GM13976 (cell line): ENCODE measurements at regions not wholly inside any gene's neighbourhood (a gene's known extent, or its start where the extent isn't known, plus 50 kb on each side); places are given as distances from the start of the nearest gene placed in this dataset.

Experiments used
- DNase-seq: peaks from one replicate; pipeline ENCODE4 v3.0.0; 2012; ENCODE audit warnings: low spot score
- CTCF ChIP-seq: IDR thresholded peaks from 2 replicates; pipeline ENCODE4 v1.5.1; 2012; ENCODE audit warnings: borderline replicate concordance, mild to moderate bottlenecking; ENCODE audit not compliant: insufficient read depth; ENCODE audit errors: extremely low read depth, missing control alignments, control extremely low read depth
- in situ Hi-C: fragments of 300-500 bp; cut with MboI; formaldehyde crosslinking; loops from one replicate; pipeline ENCODE4 v1.12.0; 2022; ENCODE audit warnings: low sequenced_read_pairs, mixed read lengths, inconsistent platforms; ENCODE audit not compliant: unreplicated experiment

GRCh38 chr18:27621236-27621890, 436.3 kb upstream of the CHST9 start:
- DNase-seq = no peak
- in situ Hi-C loops = no loop called here
- no peak for TF ChIP-seq CTCF

DNA sequence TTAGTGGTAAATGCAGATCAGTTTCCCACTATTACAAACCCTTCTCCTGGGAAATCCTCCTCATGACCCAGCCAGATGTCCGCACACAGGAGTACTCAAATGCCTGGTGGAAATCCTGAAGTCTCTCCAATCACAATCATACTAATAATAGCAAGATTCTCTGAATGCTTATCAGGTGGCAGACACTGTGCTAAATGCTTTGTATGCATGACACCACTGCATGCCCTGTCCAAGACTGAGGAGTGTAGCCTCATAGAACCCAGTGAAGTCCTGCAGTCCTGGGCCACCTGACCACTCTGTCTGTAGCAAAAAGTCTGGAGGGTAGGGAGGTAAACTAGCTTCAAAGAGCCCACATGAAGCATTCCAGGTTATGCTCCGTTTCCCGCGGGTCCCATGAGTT, 434.8 kb upstream of the CHST9 start:
- in situ Hi-C loops = no loop called here
- DNase-seq = no peak
- TF ChIP-seq CTCF = no peak

DNA sequence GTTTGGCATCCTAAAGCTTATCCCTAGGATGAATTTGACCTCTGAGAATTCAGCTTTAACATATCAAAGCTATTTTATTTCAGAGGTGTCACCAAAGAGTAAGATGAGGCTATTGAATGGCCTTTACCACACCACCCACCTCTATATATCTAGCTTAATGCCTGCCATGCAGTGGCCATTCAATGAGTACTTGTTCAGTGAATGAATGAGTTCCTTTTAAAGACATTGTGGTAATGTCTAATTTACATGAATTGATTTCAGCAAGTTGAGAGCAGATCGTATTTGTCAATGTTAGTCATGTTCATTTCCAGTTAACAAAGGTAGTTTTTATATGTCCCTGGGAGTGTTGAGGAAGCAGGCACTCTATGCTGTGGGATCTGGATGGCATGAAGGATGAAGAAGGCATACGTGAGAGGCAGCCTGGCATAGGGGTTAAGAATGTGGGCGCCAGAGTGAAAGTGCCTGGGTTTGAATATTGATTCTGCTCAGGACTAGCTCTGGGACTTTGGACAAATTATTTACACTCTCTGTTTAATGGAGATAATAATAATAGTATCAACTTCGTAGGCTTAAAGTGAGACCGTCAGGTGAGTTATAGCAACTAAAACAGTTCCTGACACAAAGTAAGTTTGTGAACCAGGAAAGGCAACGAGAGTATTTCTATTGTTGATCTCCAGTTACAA, 434.1 kb upstream of the CHST9 start:
- DNase-seq = no peak
- in situ Hi-C loops = no loop called here
- no peak for TF ChIP-seq CTCF

DNA sequence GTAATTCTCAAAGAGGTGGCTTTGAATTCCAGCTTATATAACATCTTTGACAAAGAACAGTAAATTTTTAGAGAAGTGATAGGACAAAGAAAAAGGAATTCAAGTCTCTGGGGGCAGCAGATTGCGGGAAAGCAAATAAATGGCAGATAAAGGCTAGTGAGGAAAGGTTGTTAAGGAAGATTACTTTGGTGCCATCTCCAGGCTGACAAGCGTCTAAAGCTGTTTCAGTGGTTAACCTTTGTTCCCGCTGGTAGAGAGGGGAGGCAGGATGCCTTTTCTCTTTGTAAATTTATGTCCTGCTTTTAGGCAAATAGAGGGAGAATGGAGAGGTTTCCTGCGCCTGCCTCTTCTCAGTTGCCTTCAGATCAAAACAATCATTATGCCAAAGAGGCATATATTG, 431.2 kb upstream of the CHST9 start:
- in situ Hi-C loops = no loop called here
- DNase-seq = no peak
- no peak for TF ChIP-seq CTCF

- in situ Hi-C loops = no loop called here
- no peak for TF ChIP-seq CTCF
- DNase-seq = no peak
These were observed 430.1 kb upstream of the CHST9 start for GRCh38 chr18:27614951-27615844.

GRCh38 chr18:27609221-27609620, 424.1 kb upstream of the CHST9 start:
- no peak for DNase-seq
- in situ Hi-C loops = no loop called here
- TF ChIP-seq CTCF = no peak
